ENCODE measurements at regions not wholly inside any gene's neighbourhood (a gene's known extent, or its start where the extent isn't known, plus 50 kb on each side); places are given as distances from the start of the nearest gene placed in this dataset.

GRCh38 chr11:123286255-123286654 lies 91.2 kb upstream of the CLMP start:
- H3K27me3 Mint-ChIP-seq = peaks cover 46% of the 10 kb centered on the region in 2 donors
- DNase-seq = no peak
- no peak overlapping the region for H3K27ac Mint-ChIP-seq
- H3K36me3 Mint-ChIP-seq (ENCODE audit: insufficient read depth) = no peaks in the 10 kb centered on the region
- ATAC-seq (replicated peaks) = no peak
- no peaks in the 10 kb centered on the region for H3K4me1 Mint-ChIP-seq (ENCODE audit: low read depth in 2 of 2)
- H3K9me3 Mint-ChIP-seq = no peaks in the 10 kb centered on the region
- H3K4me3 Mint-ChIP-seq = no peak overlapping the region

GRCh38 chr11:123284454-123284853 lies 89.4 kb upstream of the CLMP start:
- ATAC-seq (replicated peaks) (no peak), DNase-seq (no peak)
- H3K27ac Mint-ChIP-seq = no peak overlapping the region
- H3K27me3 Mint-ChIP-seq = peaks cover 41 to 55% of the 10 kb centered on the region in 2 donors
- H3K4me3 Mint-ChIP-seq = no peak overlapping the region
- no peaks in the 10 kb centered on the region for H3K4me1 Mint-ChIP-seq (ENCODE audit: low read depth in 2 of 2)
- H3K9me3 Mint-ChIP-seq = no peaks in the 10 kb centered on the region
- no peaks in the 10 kb centered on the region for H3K36me3 Mint-ChIP-seq (ENCODE audit: insufficient read depth)

- no peak overlapping the region for H3K4me3 Mint-ChIP-seq
- ATAC-seq (replicated peaks) (no peak), DNase-seq (no peak)
- no peaks in the 10 kb centered on the region for H3K9me3 Mint-ChIP-seq
- no peaks in the 10 kb centered on the region for H3K36me3 Mint-ChIP-seq (ENCODE audit: insufficient read depth)
- no peak overlapping the region for H3K27ac Mint-ChIP-seq
- H3K27me3 Mint-ChIP-seq = peaks cover 32 to 51% of the 10 kb centered on the region in 2 donors
- no peaks in the 10 kb centered on the region for H3K4me1 Mint-ChIP-seq (ENCODE audit: low read depth in 2 of 2)
Observed at GRCh38 chr11:123282597-123282996, 87.5 kb upstream of the CLMP start.

GRCh38 chr11:123273616-123274015 lies 78.6 kb upstream of the CLMP start:
- H3K27ac Mint-ChIP-seq = no peak overlapping the region
- no peaks in the 10 kb centered on the region for H3K9me3 Mint-ChIP-seq
- ATAC-seq (replicated peaks) (no peak), DNase-seq (no peak)
- H3K27me3 Mint-ChIP-seq = peaks cover 0 to 24% of the 10 kb centered on the region in 2 donors
- no peaks in the 10 kb centered on the region for H3K36me3 Mint-ChIP-seq (ENCODE audit: insufficient read depth)
- no peaks in the 10 kb centered on the region for H3K4me1 Mint-ChIP-seq (ENCODE audit: low read depth in 2 of 2)
- no peak overlapping the region for H3K4me3 Mint-ChIP-seq

GRCh38 chr11:123272565-123272964 lies 77.5 kb upstream of the CLMP start:
- no peak for DNase-seq
- no peaks in the 10 kb centered on the region for H3K36me3 Mint-ChIP-seq (ENCODE audit: insufficient read depth)
- H3K27ac Mint-ChIP-seq = no peak overlapping the region
- no peak overlapping the region for H3K4me3 Mint-ChIP-seq
- no peak for ATAC-seq (replicated peaks)
- H3K27me3 Mint-ChIP-seq = peaks cover 0 to 26% of the 10 kb centered on the region in 2 donors
- no peaks in the 10 kb centered on the region for H3K9me3 Mint-ChIP-seq
- peaks cover 0 to 5% of the 10 kb centered on the region in 2 donors for H3K4me1 Mint-ChIP-seq (ENCODE audit: low read depth in 2 of 2)

GRCh38 chr11:123268156-123268555 lies 73.1 kb upstream of the CLMP start:
- DNase-seq (no peak), ATAC-seq (replicated peaks) (no peak)
- Mint-ChIP-seq H3K27me3 (peaks cover 15 to 50% of the 10 kb centered on the region in 2 donors), H3K4me1 (ENCODE audit: low read depth in 2 of 2) (peaks cover 0 to 5% of the 10 kb centered on the region in 2 donors), H3K36me3 (ENCODE audit: insufficient read depth) (no peaks in the 10 kb centered on the region), H3K9me3 (no peaks in the 10 kb centered on the region), H3K4me3 (no peak overlapping the region), H3K27ac (no peak overlapping the region)

- Mint-ChIP-seq H3K36me3 (ENCODE audit: insufficient read depth) (no peaks in the 10 kb centered on the region), H3K4me1 (ENCODE audit: low read depth in 2 of 2) (peaks cover 4 to 5% of the 10 kb centered on the region in 2 donors), H3K4me3 (no peak overlapping the region), H3K9me3 (no peaks in the 10 kb centered on the region), H3K27me3 (peaks cover 30 to 62% of the 10 kb centered on the region in 2 donors), H3K27ac (no peak overlapping the region)
- ATAC-seq (replicated peaks) (no peak), DNase-seq (no peak)
Observed at GRCh38 chr11:123265951-123266350, 70.9 kb upstream of the CLMP start.

- ATAC-seq (replicated peaks) (no peak), DNase-seq (no peak)
- no peak overlapping the region for H3K27ac Mint-ChIP-seq
- no peaks in the 10 kb centered on the region for H3K36me3 Mint-ChIP-seq (ENCODE audit: insufficient read depth)
- no peak overlapping the region for H3K4me3 Mint-ChIP-seq
- H3K4me1 Mint-ChIP-seq (ENCODE audit: low read depth in 2 of 2) = peaks cover 4 to 5% of the 10 kb centered on the region in 2 donors
- H3K9me3 Mint-ChIP-seq = no peaks in the 10 kb centered on the region
- H3K27me3 Mint-ChIP-seq = peaks cover 30 to 60% of the 10 kb centered on the region in 2 donors
Observed at GRCh38 chr11:123264431-123264780, 69.4 kb upstream of the CLMP start.

GRCh38 chr11:123261345-123262106 lies 66.5 kb upstream of the CLMP start:
- H3K27me3 Mint-ChIP-seq = peaks cover 36 to 50% of the 10 kb centered on the region in 2 donors
- DNase-seq (peak; percentile 52 to 56 (median 56)), ATAC-seq (replicated peaks) (peak; percentile 83)
- peak overlapping the region in 1 of 2 donors; percentile 29 for H3K4me3 Mint-ChIP-seq
- peaks cover 0 to 4% of the 10 kb centered on the region in 2 donors for H3K4me1 Mint-ChIP-seq (ENCODE audit: low read depth in 2 of 2)
- H3K36me3 Mint-ChIP-seq (ENCODE audit: insufficient read depth) = no peaks in the 10 kb centered on the region
- H3K9me3 Mint-ChIP-seq = no peaks in the 10 kb centered on the region
- H3K27ac Mint-ChIP-seq = no peak overlapping the region

GRCh38 chr11:123260511-123261211 lies 65.6 kb upstream of the CLMP start:
- Mint-ChIP-seq H3K4me3 (no peak overlapping the region), H3K36me3 (ENCODE audit: insufficient read depth) (no peaks in the 10 kb centered on the region), H3K9me3 (no peaks in the 10 kb centered on the region), H3K27ac (no peak overlapping the region), H3K27me3 (peaks cover 32 to 54% of the 10 kb centered on the region in 2 donors), H3K4me1 (ENCODE audit: low read depth in 2 of 2) (peaks cover 0 to 4% of the 10 kb centered on the region in 2 donors)
- ATAC-seq (replicated peaks) = no peak
- DNase-seq = no peak

- DNase-seq (no peak), ATAC-seq (replicated peaks) (no peak)
- Mint-ChIP-seq H3K27me3 (peaks cover 29 to 53% of the 10 kb centered on the region in 2 donors), H3K4me1 (ENCODE audit: low read depth in 2 of 2) (peaks cover 0 to 4% of the 10 kb centered on the region in 2 donors), H3K9me3 (no peaks in the 10 kb centered on the region), H3K4me3 (no peak overlapping the region), H3K36me3 (ENCODE audit: insufficient read depth) (no peaks in the 10 kb centered on the region), H3K27ac (no peak overlapping the region)
Observed at GRCh38 chr11:123258877-123259276, 63.8 kb upstream of the CLMP start.

- Mint-ChIP-seq H3K36me3 (ENCODE audit: insufficient read depth) (peaks cover 2% of the 10 kb centered on the region), H3K27me3 (peaks cover 23 to 42% of the 10 kb centered on the region in 2 donors), H3K4me3 (no peak overlapping the region), H3K4me1 (ENCODE audit: low read depth in 2 of 2) (peaks cover 0 to 4% of the 10 kb centered on the region in 2 donors), H3K27ac (no peak overlapping the region), H3K9me3 (no peaks in the 10 kb centered on the region)
- DNase-seq (no peak), ATAC-seq (replicated peaks) (no peak)
Observed at GRCh38 chr11:123257370-123257769, 62.3 kb upstream of the CLMP start.

GRCh38 chr11:123255909-123256308 lies 60.9 kb upstream of the CLMP start:
- H3K4me3 Mint-ChIP-seq = no peak overlapping the region
- no peak overlapping the region for H3K27ac Mint-ChIP-seq
- H3K4me1 Mint-ChIP-seq (ENCODE audit: low read depth in 2 of 2) = no peaks in the 10 kb centered on the region
- peaks cover 2% of the 10 kb centered on the region for H3K36me3 Mint-ChIP-seq (ENCODE audit: insufficient read depth)
- DNase-seq (no peak), ATAC-seq (replicated peaks) (no peak)
- H3K27me3 Mint-ChIP-seq = peaks cover 24 to 43% of the 10 kb centered on the region in 2 donors
- H3K9me3 Mint-ChIP-seq = no peaks in the 10 kb centered on the region

GRCh38 chr11:123254357-123254756 lies 59.3 kb upstream of the CLMP start:
- Mint-ChIP-seq H3K4me3 (no peak overlapping the region), H3K4me1 (ENCODE audit: low read depth in 2 of 2) (no peaks in the 10 kb centered on the region), H3K27ac (no peak overlapping the region), H3K36me3 (ENCODE audit: insufficient read depth) (peaks cover 2% of the 10 kb centered on the region), H3K27me3 (peaks cover 34 to 53% of the 10 kb centered on the region in 2 donors), H3K9me3 (no peaks in the 10 kb centered on the region)
- ATAC-seq (replicated peaks) (no peak), DNase-seq (no peak)

Measured in effector memory CD8-positive, alpha-beta T cell (primary cell).